DND-41 (cell line): ENCODE measurements at regions not wholly inside any gene's neighbourhood (a gene's known extent, or its start where the extent isn't known, plus 50 kb on each side); places are given as distances from the start of the nearest gene placed in this dataset.

Experiments
- ATAC-seq: fragments of 200-7000 bp; cut with Tn5 transposase; 3 replicates; pipeline ENCODE4 v1.9.1; 2021; ENCODE audit warnings: low read depth; ENCODE audit not compliant: insufficient read depth
- DNase-seq: peaks from one replicate; pipeline ENCODE4 v3.0.0-alpha.2; 2020
- H2AFZ ChIP-seq: 2 replicates; pipeline ENCODE4 v1.6.0; 2012; ENCODE audit warnings: low read depth, low read length
- H3K27ac ChIP-seq: 2 replicates; pipeline ENCODE4 v1.5.1; 2012; ENCODE audit warnings: low read length, inconsistent platforms
- H3K27me3 ChIP-seq: fragments of 200-600 bp; sonication (generic); 2 replicates; pipeline ENCODE4 v1.6.0; 2012; ENCODE audit warnings: low read length, mild to moderate bottlenecking, inconsistent platforms; ENCODE audit not compliant: insufficient read depth, poor library complexity
- H3K36me3 ChIP-seq: 2 replicates; pipeline ENCODE4 v1.5.1; 2012; ENCODE audit warnings: low read length, inconsistent platforms; ENCODE audit not compliant: insufficient read depth
- H3K4me1 ChIP-seq: 2 replicates; pipeline ENCODE4 v1.5.1; 2012; ENCODE audit warnings: mild to moderate bottlenecking, low read length; ENCODE audit not compliant: insufficient read depth
- H3K4me2 ChIP-seq: 2 replicates; pipeline ENCODE4 v1.6.0; 2012; ENCODE audit warnings: mild to moderate bottlenecking, moderate library complexity, low read length, inconsistent platforms; ENCODE audit not compliant: insufficient read depth
- H3K4me3 ChIP-seq, 2 experiments: fragments of 200-600 bp in 1 of 2; shearing (Covaris generic) in 1 of 2; 2 replicates each; pipeline ENCODE4 v1.5.1; 2012 to 2016; ENCODE audit warnings: inconsistent platforms in 2 of 2, low read length in 2 of 2, mild to moderate bottlenecking in 2 of 2, low read depth in 1 of 2, moderate library complexity in 1 of 2
- H3K79me2 ChIP-seq: 2 replicates; pipeline ENCODE4 v1.6.0; 2012; ENCODE audit warnings: low read length, inconsistent platforms; ENCODE audit not compliant: insufficient read depth
- H3K9ac ChIP-seq: 2 replicates; pipeline ENCODE4 v1.6.0; 2012; ENCODE audit warnings: low read depth, mild to moderate bottlenecking, inconsistent platforms, low read length, moderate library complexity
- H3K9me3 ChIP-seq: 2 replicates; pipeline ENCODE4 v1.5.1; 2012; ENCODE audit warnings: low read length, moderate library complexity, mild to moderate bottlenecking, inconsistent platforms; ENCODE audit not compliant: insufficient read depth, severe bottlenecking
- H4K20me1 ChIP-seq: 2 replicates; pipeline ENCODE4 v1.6.0; 2012; ENCODE audit warnings: low read length; ENCODE audit not compliant: insufficient read depth
- CTCF ChIP-seq: IDR thresholded peaks from 2 replicates; pipeline ENCODE4 v1.5.1; 2012; ENCODE audit warnings: borderline replicate concordance, low read length, moderate library complexity, mild to moderate bottlenecking; ENCODE audit not compliant: poor library complexity, severe bottlenecking; ENCODE audit errors: extremely low read depth
- EZH2 ChIP-seq: IDR thresholded peaks from 3 replicates; pipeline ENCODE4 v1.6.1; 2012; ENCODE audit warnings: borderline replicate concordance, low read depth, mild to moderate bottlenecking, moderate library complexity, low read length, inconsistent platforms; ENCODE audit not compliant: severe bottlenecking

GRCh38 chr3:82236257-82236656 lies 474.8 kb upstream of the GBE1 start:
- no peaks in the 10 kb centered on the region for H3K27me3 ChIP-seq
- no peak overlapping the region for H3K27ac ChIP-seq
- H3K4me1 ChIP-seq: no peaks in the 10 kb centered on the region
- H3K36me3 ChIP-seq: no peaks in the 10 kb centered on the region
- H3K9ac ChIP-seq: no peak overlapping the region
- no peak overlapping the region for H3K4me2 ChIP-seq
- no peaks in the 10 kb centered on the region for H3K79me2 ChIP-seq
- DNase-seq: no peak
- no peak for ATAC-seq
- H2AFZ ChIP-seq: no peak overlapping the region
- no peaks in the 10 kb centered on the region for H4K20me1 ChIP-seq
- TF ChIP-seq CTCF (no peak), EZH2 (no peak)
- no peak overlapping the region for H3K4me3 ChIP-seq
- no peaks in the 10 kb centered on the region for H3K9me3 ChIP-seq

GRCh38 chr3:82229397-82229796 lies 468.0 kb upstream of the GBE1 start:
- peak overlapping the region; percentile 43 for H3K4me2 ChIP-seq
- peak; percentile 54 for DNase-seq
- peak overlapping the region; percentile 63 for H3K27ac ChIP-seq
- no peaks in the 10 kb centered on the region for H3K79me2 ChIP-seq
- no peaks in the 10 kb centered on the region for H4K20me1 ChIP-seq
- peak overlapping the region; percentile 73 for H2AFZ ChIP-seq
- no peaks in the 10 kb centered on the region for H3K36me3 ChIP-seq
- peak; percentile 95 for ATAC-seq
- H3K27me3 ChIP-seq: no peaks in the 10 kb centered on the region
- H3K9me3 ChIP-seq: peaks cover 3% of the 10 kb centered on the region
- TF ChIP-seq CTCF (no peak), EZH2 (no peak)
- H3K9ac ChIP-seq: 0 out of 2 replicates have a peak overlapping the region, but pooled peaks have one; percentile 2
- H3K4me3 ChIP-seq: no peak overlapping the region
- H3K4me1 ChIP-seq: peaks cover 20% of the 10 kb centered on the region

- peaks cover 8% of the 10 kb centered on the region for H3K9me3 ChIP-seq
- no peaks in the 10 kb centered on the region for H3K36me3 ChIP-seq
- no peak overlapping the region for H3K4me3 ChIP-seq
- no peak for ATAC-seq
- H3K4me2 ChIP-seq: no peak overlapping the region
- no peaks in the 10 kb centered on the region for H3K27me3 ChIP-seq
- no peak overlapping the region for H3K27ac ChIP-seq
- H3K9ac ChIP-seq: no peak overlapping the region
- no peaks in the 10 kb centered on the region for H3K79me2 ChIP-seq
- no peaks in the 10 kb centered on the region for H4K20me1 ChIP-seq
- H3K4me1 ChIP-seq: peaks cover 15% of the 10 kb centered on the region
- DNase-seq: no peak
- no peak overlapping the region for H2AFZ ChIP-seq
- no peak for TF ChIP-seq EZH2
- no peak for TF ChIP-seq CTCF
Measured at GRCh38 chr3:82224661-82225060, 463.2 kb upstream of the GBE1 start.

- H3K36me3 ChIP-seq: no peaks in the 10 kb centered on the region
- no peaks in the 10 kb centered on the region for H3K27me3 ChIP-seq
- H4K20me1 ChIP-seq: no peaks in the 10 kb centered on the region
- H3K9ac ChIP-seq: no peak overlapping the region
- H3K4me2 ChIP-seq: no peak overlapping the region
- H3K79me2 ChIP-seq: no peaks in the 10 kb centered on the region
- H3K9me3 ChIP-seq: peaks cover 8% of the 10 kb centered on the region
- no peak for ATAC-seq
- H3K4me1 ChIP-seq: no peaks in the 10 kb centered on the region
- H3K27ac ChIP-seq: no peak overlapping the region
- no peak for DNase-seq
- H2AFZ ChIP-seq: no peak overlapping the region
- H3K4me3 ChIP-seq: no peak overlapping the region
- no peak for TF ChIP-seq CTCF
- TF ChIP-seq EZH2: no peak
Measured at GRCh38 chr3:82222401-82222800, 461.0 kb upstream of the GBE1 start.
